Tibial nerve (tissue), 4 donors: ENCODE measurements at regions not wholly inside any gene's neighbourhood (a gene's known extent, or its start where the extent isn't known, plus 50 kb on each side); places are given as distances from the start of the nearest gene placed in this dataset.

ENCODE experiments used
- DNase-seq, 2 donors: peaks; one replicate each; pipeline ENCODE4 v3.0.0-alpha.2; 2019; ENCODE audit warnings: low spot score in 2 of 2
- H3K27ac ChIP-seq, 4 donors: fragments of 200-600 bp; sonication (generic) in 3 of 4; one replicate each; pipeline ENCODE4 v1.5.1; 2017 to 2019; ENCODE audit warnings: mild to moderate bottlenecking in 1 of 4
- H3K27me3 ChIP-seq, 2 donors: fragments of 200-600 bp; sonication (generic) in 1 of 2; one replicate each; pipeline versions ENCODE4 v1.5.1 to v1.6.0; 2017 to 2019
- H3K36me3 ChIP-seq, 3 donors: fragments of 200-600 bp; sonication (generic); one replicate each; pipeline ENCODE4 v1.5.1; 2018 to 2019
- H3K4me1 ChIP-seq, 4 donors: fragments of 200-600 bp; sonication (generic) in 3 of 4; one replicate each; pipeline ENCODE4 v1.5.1; 2017 to 2019
- H3K4me3 ChIP-seq, 4 donors: fragments of 200-600 bp; sonication (generic) in 3 of 4; one replicate each; pipeline ENCODE4 v1.5.1; 2017 to 2019; ENCODE audit warnings: mild to moderate bottlenecking in 1 of 4, moderate library complexity in 1 of 4
- H3K9me3 ChIP-seq, 4 donors: fragments of 200-600 bp; sonication (generic) in 3 of 4; one replicate each; pipeline ENCODE4 v1.5.1; 2017 to 2019
- CTCF ChIP-seq, 5 experiments: fragments of 200-600 bp in 3 of 5; fragments of 450-650 bp in 2 of 5; sonication (generic) in 3 of 5; IDR thresholded peaks; one replicate each; pipeline ENCODE4 v1.5.1; 2016 to 2019; ENCODE audit warnings: antibody characterized with exemption in 5 of 5, mild to moderate bottlenecking in 3 of 5, moderate library complexity in 2 of 5
- EP300 ChIP-seq, 2 donors: sonication (generic); formaldehyde crosslinking; IDR thresholded peaks; one replicate each; pipeline ENCODE4 v1.6.1; 2017; ENCODE audit warnings: antibody characterized with exemption in 2 of 2, mild to moderate bottlenecking in 1 of 2
- POLR2A ChIP-seq, 2 donors: fragments of 450-650 bp; IDR thresholded peaks; one replicate each; pipeline ENCODE4 v1.6.1; 2017; ENCODE audit warnings: antibody characterized with exemption in 2 of 2, mild to moderate bottlenecking in 2 of 2, moderate library complexity in 2 of 2
- WGBS, 2 donors: methylation state at CpG; one replicate each; pipeline ENCODE4 v1.1.5; 2018; 5-methylcytosine and 5-hydroxymethylcytosine counted together

- TF ChIP-seq POLR2A (IDR thresholded peaks at IDR 0.05) (no peak), CTCF (IDR thresholded peaks at IDR 0.05) (no peak), EP300 (IDR thresholded peaks at IDR 0.05) (no peak)
- no peak overlapping the region for H3K4me3 ChIP-seq
- no peaks in the 10 kb centered on the region for H3K36me3 ChIP-seq
- H3K4me1 ChIP-seq: no peaks in the 10 kb centered on the region
- no peak overlapping the region for H3K27ac ChIP-seq
- WGBS, 2 donors: 85 to 88% methylated on average over 4 of the region's 4 CpGs
- no peaks in the 10 kb centered on the region for H3K27me3 ChIP-seq
- peaks cover 0 to 11% (median 0%) of the 10 kb centered on the region in 4 donors for H3K9me3 ChIP-seq
- DNase-seq: no peak
Observed at GRCh38 chr2:75415111-75415626, 145.6 kb downstream of the EVA1A start.

GRCh38 chr2:75411574-75411973, 149.2 kb downstream of the EVA1A start:
- DNase-seq: no peak
- TF ChIP-seq POLR2A (IDR thresholded peaks at IDR 0.05) (no peak), EP300 (IDR thresholded peaks at IDR 0.05) (no peak), CTCF (IDR thresholded peaks at IDR 0.05) (no peak)

GRCh38 chr2:75410702-75411101, 150.0 kb downstream of the EVA1A start:
- Histone ChIP-seq H3K36me3 (no peaks in the 10 kb centered on the region), H3K27me3 (no peaks in the 10 kb centered on the region), H3K9me3 (peaks cover 0 to 16% (median 0%) of the 10 kb centered on the region in 4 donors), H3K27ac (no peak overlapping the region), H3K4me3 (no peak overlapping the region), H3K4me1 (no peaks in the 10 kb centered on the region)
- no peak for DNase-seq
- TF ChIP-seq POLR2A (IDR thresholded peaks at IDR 0.05) (no peak), EP300 (IDR thresholded peaks at IDR 0.05) (no peak), CTCF (IDR thresholded peaks at IDR 0.05) (no peak)

More at GRCh38 chr2:75411574-75411973, 149.2 kb downstream of the EVA1A start:
- H3K27ac ChIP-seq: no peak overlapping the region
- peaks cover 0 to 16% (median 0%) of the 10 kb centered on the region in 4 donors for H3K9me3 ChIP-seq
- H3K27me3 ChIP-seq: no peaks in the 10 kb centered on the region
- no peak overlapping the region for H3K4me3 ChIP-seq
- 43 to 50% methylated on average over 2 of the region's 2 CpGs for WGBS, 2 donors
- H3K4me1 ChIP-seq: no peaks in the 10 kb centered on the region
- no peaks in the 10 kb centered on the region for H3K36me3 ChIP-seq

GRCh38 chr2:75408771-75409170, 152.0 kb downstream of the EVA1A start:
- Histone ChIP-seq H3K27me3 (no peaks in the 10 kb centered on the region), H3K4me3 (no peak overlapping the region), H3K27ac (no peak overlapping the region), H3K9me3 (peaks cover 0 to 16% (median 0%) of the 10 kb centered on the region in 4 donors), H3K4me1 (no peaks in the 10 kb centered on the region), H3K36me3 (no peaks in the 10 kb centered on the region)
- DNase-seq: no peak
- no peak for TF ChIP-seq CTCF (IDR thresholded peaks at IDR 0.05)
- TF ChIP-seq POLR2A (IDR thresholded peaks at IDR 0.05): no peak
- TF ChIP-seq EP300 (IDR thresholded peaks at IDR 0.05): no peak

GRCh38 chr2:75407038-75407530, 153.7 kb downstream of the EVA1A start:
- 69 to 74% methylated on average over 3 of the region's 3 CpGs for WGBS, 2 donors
- no peak overlapping the region for H3K27ac ChIP-seq
- no peak for TF ChIP-seq POLR2A (IDR thresholded peaks at IDR 0.05)
- no peak for TF ChIP-seq EP300 (IDR thresholded peaks at IDR 0.05)
- TF ChIP-seq CTCF (IDR thresholded peaks at IDR 0.05): no peak

More at GRCh38 chr2:75407038-75407530, 153.7 kb downstream of the EVA1A start:
- Histone ChIP-seq H3K4me1 (no peaks in the 10 kb centered on the region), H3K27me3 (no peaks in the 10 kb centered on the region), H3K4me3 (no peak overlapping the region), H3K9me3 (peaks cover 0 to 16% (median 0%) of the 10 kb centered on the region in 4 donors), H3K36me3 (no peaks in the 10 kb centered on the region)
- no peak for DNase-seq
